ENCODE measurements at regions not wholly inside any gene's neighbourhood (a gene's known extent, or its start where the extent isn't known, plus 50 kb on each side); places are given as distances from the start of the nearest gene placed in this dataset.

DNA sequence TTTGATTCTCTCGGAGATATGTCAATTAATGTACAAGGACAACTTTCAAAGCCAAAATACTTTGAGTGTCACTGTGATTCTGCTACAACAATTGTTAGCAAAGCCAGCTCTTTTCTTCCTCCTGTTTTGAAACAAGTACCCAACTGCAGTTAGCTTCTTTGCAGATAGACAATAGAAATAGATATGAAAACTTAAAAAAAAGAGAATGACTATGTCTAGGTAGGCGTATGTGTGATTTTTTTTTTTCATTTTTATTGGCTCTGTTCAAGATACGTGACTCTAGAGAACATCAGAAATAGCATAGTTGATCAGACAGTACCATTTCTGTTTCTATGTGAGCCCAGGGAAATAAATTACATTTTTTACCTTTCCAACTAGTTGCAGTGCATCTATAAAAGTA is 142.9 kb upstream of the CNTN4 start:
- Histone ChIP-seq H3K4me1 (ENCODE audit: control insufficient read depth, insufficient read depth, low read length, poor library complexity, severe bottlenecking) (no peaks in the 10 kb centered on the region), H3K4me3 (ENCODE audit: low read depth, low read length) (no peak overlapping the region), H3K9me3 (ENCODE audit: control insufficient read depth in 2 of 2, low read length in 2 of 2) (no peaks in the 10 kb centered on the region), H3K27me3 (ENCODE audit: control insufficient read depth, insufficient read depth, low read length) (no peaks in the 10 kb centered on the region), H3K27ac (ENCODE audit: insufficient read depth, low read length, poor library complexity, severe bottlenecking) (no peak overlapping the region), H3K36me3 (ENCODE audit: control insufficient read depth, insufficient read depth, low read length) (no peaks in the 10 kb centered on the region)
- DNase-seq (no peak), ATAC-seq (ENCODE audit: low read depth in 2 of 2) (no peak)
- Mint-ChIP-seq H3K27ac (no peak overlapping the region), H3K27me3 (no peaks in the 10 kb centered on the region), H3K4me3 (no peak overlapping the region), H3K4me1 (no peaks in the 10 kb centered on the region), H3K9me3 (peaks cover 2 to 20% (median 11%) of the 10 kb centered on the region in 7 donors), H3K36me3 (no peaks in the 10 kb centered on the region)

DNA sequence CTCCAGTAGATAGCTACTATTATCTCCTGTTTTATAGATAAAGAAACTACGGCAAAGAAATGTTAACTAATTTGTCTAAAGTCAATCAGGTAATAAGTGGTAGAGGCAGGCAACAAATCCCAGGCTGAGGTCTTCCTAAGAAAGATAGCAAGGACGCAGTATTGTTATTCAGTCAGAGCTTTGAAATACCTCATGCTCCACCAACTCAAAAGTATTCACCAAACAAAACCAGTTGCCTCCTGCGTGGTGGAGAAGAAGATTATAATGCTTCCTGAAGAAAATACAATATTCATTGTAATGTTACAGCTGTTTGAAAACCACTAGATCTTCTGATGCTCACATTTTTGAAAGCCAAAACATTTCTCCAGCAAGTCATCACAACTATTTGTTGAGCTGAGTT is 138.2 kb upstream of the CNTN4 start:
- Histone ChIP-seq H3K27me3 (ENCODE audit: control insufficient read depth, insufficient read depth, low read length) (no peaks in the 10 kb centered on the region), H3K4me3 (ENCODE audit: low read depth, low read length) (no peak overlapping the region), H3K9me3 (ENCODE audit: control insufficient read depth in 2 of 2, low read length in 2 of 2) (no peaks in the 10 kb centered on the region), H3K4me1 (ENCODE audit: control insufficient read depth, insufficient read depth, low read length, poor library complexity, severe bottlenecking) (no peaks in the 10 kb centered on the region), H3K27ac (ENCODE audit: insufficient read depth, low read length, poor library complexity, severe bottlenecking) (no peak overlapping the region), H3K36me3 (ENCODE audit: control insufficient read depth, insufficient read depth, low read length) (no peaks in the 10 kb centered on the region)
- no peaks in the 10 kb centered on the region for H3K27me3 Mint-ChIP-seq
- H3K4me3 Mint-ChIP-seq: no peak overlapping the region
- H3K27ac Mint-ChIP-seq: no peak overlapping the region
- DNase-seq (no peak), ATAC-seq (ENCODE audit: low read depth in 2 of 2) (no peak)
- peaks cover 0 to 23% (median 13%) of the 10 kb centered on the region in 7 donors for H3K9me3 Mint-ChIP-seq
- H3K4me1 Mint-ChIP-seq: no peaks in the 10 kb centered on the region
- H3K36me3 Mint-ChIP-seq: no peaks in the 10 kb centered on the region

DNA sequence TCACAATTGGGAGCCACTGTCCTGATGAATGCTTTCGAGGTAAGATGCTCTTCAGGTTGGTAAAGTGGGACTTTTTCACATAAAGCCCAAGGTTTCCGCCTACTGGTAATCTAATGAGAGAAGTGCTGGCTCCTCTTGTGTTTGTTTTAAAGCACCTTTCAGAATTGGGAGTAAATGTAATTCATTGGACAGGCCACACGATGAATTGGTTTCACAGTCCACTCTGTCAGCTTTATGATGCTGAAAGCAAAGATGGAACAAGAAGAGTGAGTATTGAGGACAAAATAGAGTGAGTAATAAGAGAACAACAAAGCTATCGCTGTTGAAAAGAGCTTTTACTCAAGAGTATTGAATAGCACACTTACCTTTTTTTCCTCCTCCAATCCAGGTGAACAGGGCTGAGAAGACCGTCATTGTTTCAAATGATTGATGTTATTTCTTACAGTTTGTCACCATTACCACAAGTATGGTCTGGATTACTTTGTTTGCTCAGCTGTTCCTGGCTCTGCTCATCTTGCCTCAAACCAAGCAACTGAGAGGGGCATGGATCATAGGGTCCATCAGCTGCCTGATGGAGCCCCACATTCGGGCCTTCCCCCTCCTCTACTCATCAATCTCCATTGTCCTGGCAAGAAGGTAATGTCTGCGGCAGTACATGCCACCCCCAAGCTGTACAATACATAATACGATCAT is 136.1 kb upstream of the CNTN4 start:
- Histone ChIP-seq H3K27me3 (ENCODE audit: control insufficient read depth, insufficient read depth, low read length) (no peaks in the 10 kb centered on the region), H3K4me3 (ENCODE audit: low read depth, low read length) (no peak overlapping the region), H3K27ac (ENCODE audit: insufficient read depth, low read length, poor library complexity, severe bottlenecking) (no peak overlapping the region), H3K9me3 (ENCODE audit: control insufficient read depth in 2 of 2, low read length in 2 of 2) (no peaks in the 10 kb centered on the region), H3K4me1 (ENCODE audit: control insufficient read depth, insufficient read depth, low read length, poor library complexity, severe bottlenecking) (no peaks in the 10 kb centered on the region), H3K36me3 (ENCODE audit: control insufficient read depth, insufficient read depth, low read length) (no peaks in the 10 kb centered on the region)
- ATAC-seq (ENCODE audit: low read depth in 2 of 2) (no peak), DNase-seq (no peak)
- Mint-ChIP-seq H3K4me3 (no peak overlapping the region), H3K27ac (no peak overlapping the region), H3K9me3 (peaks cover 0 to 20% (median 9%) of the 10 kb centered on the region in 7 donors), H3K27me3 (no peaks in the 10 kb centered on the region), H3K36me3 (no peaks in the 10 kb centered on the region), H3K4me1 (no peaks in the 10 kb centered on the region)

DNA sequence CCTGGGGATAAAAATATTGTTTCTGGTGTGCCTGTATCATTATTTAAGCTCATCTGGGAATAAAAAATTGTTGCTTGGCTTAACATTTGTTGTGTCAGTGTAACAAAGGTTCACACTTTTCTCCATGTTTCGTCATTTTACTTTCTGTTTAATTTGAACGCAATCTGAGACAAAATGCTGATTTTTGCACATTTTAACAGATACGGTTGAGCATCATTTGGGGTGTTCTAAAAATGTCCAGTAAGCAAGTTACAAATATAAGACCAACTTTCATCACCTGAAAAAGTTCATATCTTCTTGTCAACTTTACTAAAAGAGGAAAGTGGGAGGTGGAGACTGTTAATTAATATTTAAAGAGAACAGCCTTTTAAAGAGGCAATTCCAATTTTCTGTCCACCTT is 134.8 kb upstream of the CNTN4 start:
- Histone ChIP-seq H3K27ac (ENCODE audit: insufficient read depth, low read length, poor library complexity, severe bottlenecking) (no peak overlapping the region), H3K4me3 (ENCODE audit: low read depth, low read length) (no peak overlapping the region), H3K9me3 (ENCODE audit: control insufficient read depth in 2 of 2, low read length in 2 of 2) (no peaks in the 10 kb centered on the region), H3K4me1 (ENCODE audit: control insufficient read depth, insufficient read depth, low read length, poor library complexity, severe bottlenecking) (no peaks in the 10 kb centered on the region), H3K27me3 (ENCODE audit: control insufficient read depth, insufficient read depth, low read length) (no peaks in the 10 kb centered on the region), H3K36me3 (ENCODE audit: control insufficient read depth, insufficient read depth, low read length) (no peaks in the 10 kb centered on the region)
- no peaks in the 10 kb centered on the region for H3K4me1 Mint-ChIP-seq
- H3K4me3 Mint-ChIP-seq: no peak overlapping the region
- DNase-seq (no peak), ATAC-seq (ENCODE audit: low read depth in 2 of 2) (no peak)
- peaks cover 0 to 16% (median 5%) of the 10 kb centered on the region in 7 donors for H3K9me3 Mint-ChIP-seq
- no peaks in the 10 kb centered on the region for H3K27me3 Mint-ChIP-seq
- H3K36me3 Mint-ChIP-seq: no peaks in the 10 kb centered on the region
- no peak overlapping the region for H3K27ac Mint-ChIP-seq

DNA sequence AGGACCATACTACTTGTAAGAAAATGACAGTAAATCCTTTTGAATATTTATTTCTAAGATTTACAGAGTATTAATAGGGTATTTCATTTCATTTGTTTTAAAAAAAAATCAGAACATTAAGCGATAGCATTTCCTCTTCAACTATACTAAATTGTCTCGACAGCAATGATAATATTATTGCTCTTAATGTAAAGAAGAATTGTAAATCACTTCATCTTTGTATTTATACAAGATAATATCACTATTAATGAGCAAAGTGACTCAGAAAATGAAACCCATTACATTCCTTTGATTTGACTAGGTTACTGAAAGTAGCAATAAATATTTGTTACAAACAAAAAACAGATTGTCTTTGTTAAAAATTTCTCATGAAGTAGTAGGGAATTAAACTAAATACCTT is 131.1 kb upstream of the CNTN4 start:
- Histone ChIP-seq H3K36me3 (ENCODE audit: control insufficient read depth, insufficient read depth, low read length) (no peaks in the 10 kb centered on the region), H3K4me3 (ENCODE audit: low read depth, low read length) (no peak overlapping the region), H3K9me3 (ENCODE audit: control insufficient read depth in 2 of 2, low read length in 2 of 2) (no peaks in the 10 kb centered on the region), H3K27ac (ENCODE audit: insufficient read depth, low read length, poor library complexity, severe bottlenecking) (no peak overlapping the region), H3K27me3 (ENCODE audit: control insufficient read depth, insufficient read depth, low read length) (no peaks in the 10 kb centered on the region), H3K4me1 (ENCODE audit: control insufficient read depth, insufficient read depth, low read length, poor library complexity, severe bottlenecking) (no peaks in the 10 kb centered on the region)
- Mint-ChIP-seq H3K27me3 (no peaks in the 10 kb centered on the region), H3K36me3 (no peaks in the 10 kb centered on the region), H3K4me3 (no peak overlapping the region), H3K27ac (no peak overlapping the region), H3K4me1 (no peaks in the 10 kb centered on the region), H3K9me3 (peaks cover 0 to 3% (median 2%) of the 10 kb centered on the region in 7 donors)
- ATAC-seq (ENCODE audit: low read depth in 2 of 2): no peak
- DNase-seq: no peak

DNA sequence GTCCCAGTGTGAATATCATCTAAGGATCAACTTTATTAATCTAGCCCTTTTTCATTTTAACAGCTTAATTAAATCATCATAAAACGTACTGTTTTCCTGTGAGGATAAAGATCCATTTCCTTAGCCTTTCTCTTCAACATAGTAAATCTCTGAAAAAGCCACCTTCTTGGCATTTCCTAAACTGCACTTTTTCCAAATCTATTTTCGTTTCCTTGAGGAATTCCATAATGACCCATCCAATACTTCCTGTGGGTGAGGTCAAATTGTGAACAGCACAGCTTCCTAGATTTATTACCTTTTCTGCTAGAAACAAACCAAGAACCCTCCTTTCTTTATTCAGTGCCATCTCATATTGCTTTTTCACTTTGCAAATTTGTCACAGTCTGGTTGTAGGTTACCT is 129.4 kb upstream of the CNTN4 start:
- Mint-ChIP-seq H3K4me1 (no peaks in the 10 kb centered on the region), H3K27ac (no peak overlapping the region), H3K4me3 (no peak overlapping the region), H3K27me3 (no peaks in the 10 kb centered on the region), H3K9me3 (peaks cover 0 to 4% (median 0%) of the 10 kb centered on the region in 7 donors), H3K36me3 (no peaks in the 10 kb centered on the region)
- Histone ChIP-seq H3K9me3 (ENCODE audit: control insufficient read depth in 2 of 2, low read length in 2 of 2) (no peaks in the 10 kb centered on the region), H3K4me1 (ENCODE audit: control insufficient read depth, insufficient read depth, low read length, poor library complexity, severe bottlenecking) (no peaks in the 10 kb centered on the region), H3K27me3 (ENCODE audit: control insufficient read depth, insufficient read depth, low read length) (no peaks in the 10 kb centered on the region), H3K36me3 (ENCODE audit: control insufficient read depth, insufficient read depth, low read length) (no peaks in the 10 kb centered on the region), H3K4me3 (ENCODE audit: low read depth, low read length) (no peak overlapping the region), H3K27ac (ENCODE audit: insufficient read depth, low read length, poor library complexity, severe bottlenecking) (no peak overlapping the region)
- no peak for ATAC-seq (ENCODE audit: low read depth in 2 of 2)
- DNase-seq: no peak

DNA sequence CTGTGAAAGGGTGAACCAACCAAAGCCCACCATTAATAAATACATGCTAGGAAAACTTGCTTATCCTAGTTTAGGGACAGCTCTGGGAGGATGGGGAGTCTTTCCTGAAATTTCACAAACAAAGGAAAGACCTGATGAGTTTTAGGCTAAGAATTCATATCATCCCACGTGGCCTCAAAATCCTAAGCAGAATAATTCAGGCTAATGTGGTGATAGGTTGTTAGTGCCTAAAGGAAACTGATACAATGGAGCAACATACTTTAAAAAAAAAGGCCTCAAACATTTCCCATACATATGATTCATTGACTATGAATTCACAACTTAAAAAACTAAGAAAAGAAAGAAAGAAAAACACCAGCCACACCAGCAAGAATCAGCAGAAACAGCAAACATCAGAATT is 126.9 kb upstream of the CNTN4 start:
- no peaks in the 10 kb centered on the region for H3K27me3 Mint-ChIP-seq
- Histone ChIP-seq H3K27me3 (ENCODE audit: control insufficient read depth, insufficient read depth, low read length) (no peaks in the 10 kb centered on the region), H3K4me1 (ENCODE audit: control insufficient read depth, insufficient read depth, low read length, poor library complexity, severe bottlenecking) (no peaks in the 10 kb centered on the region), H3K4me3 (ENCODE audit: low read depth, low read length) (no peak overlapping the region), H3K9me3 (ENCODE audit: control insufficient read depth in 2 of 2, low read length in 2 of 2) (no peaks in the 10 kb centered on the region), H3K36me3 (ENCODE audit: control insufficient read depth, insufficient read depth, low read length) (no peaks in the 10 kb centered on the region), H3K27ac (ENCODE audit: insufficient read depth, low read length, poor library complexity, severe bottlenecking) (no peak overlapping the region)
- DNase-seq (no peak), ATAC-seq (ENCODE audit: low read depth in 2 of 2) (no peak)
- H3K27ac Mint-ChIP-seq: no peak overlapping the region
- H3K36me3 Mint-ChIP-seq: no peaks in the 10 kb centered on the region
- no peak overlapping the region for H3K4me3 Mint-ChIP-seq
- H3K4me1 Mint-ChIP-seq: no peaks in the 10 kb centered on the region
- H3K9me3 Mint-ChIP-seq: peaks cover 0 to 11% (median 7%) of the 10 kb centered on the region in 7 donors

DNA sequence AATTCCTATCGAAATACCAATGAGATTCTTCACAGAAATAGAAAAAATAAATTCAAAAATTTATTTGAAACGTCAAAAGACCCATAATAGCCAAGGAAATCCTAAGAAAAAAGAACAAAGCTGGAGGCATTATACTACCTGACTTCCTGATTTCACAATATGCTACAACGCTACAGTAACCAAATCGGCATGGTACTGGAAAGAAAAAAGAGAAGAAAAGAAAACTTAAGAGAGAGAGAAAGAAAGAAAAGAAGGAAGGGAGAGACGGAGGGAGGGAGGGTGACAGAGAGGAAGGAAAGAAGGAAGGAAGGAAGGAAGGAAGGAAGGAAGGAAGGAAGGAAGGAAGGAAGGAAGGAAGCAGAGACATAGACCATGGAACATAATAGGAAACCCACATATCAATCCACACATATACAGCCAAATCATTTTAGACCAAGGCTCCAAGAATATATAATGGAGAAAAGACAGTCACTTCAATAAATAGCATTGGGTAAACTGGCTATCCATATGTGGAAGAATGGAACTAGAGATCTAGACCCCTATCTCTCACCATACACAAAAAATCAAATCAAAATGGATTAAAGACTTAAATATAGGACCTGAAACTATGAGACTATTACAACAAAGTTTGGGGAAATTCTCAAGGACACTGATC is 118.6 kb upstream of the CNTN4 start:
- Mint-ChIP-seq H3K27ac (no peak overlapping the region), H3K36me3 (no peaks in the 10 kb centered on the region), H3K9me3 (peaks cover 7 to 19% (median 14%) of the 10 kb centered on the region in 7 donors), H3K4me1 (no peaks in the 10 kb centered on the region), H3K4me3 (no peak overlapping the region), H3K27me3 (no peaks in the 10 kb centered on the region)
- no peaks in the 10 kb centered on the region for H3K27me3 ChIP-seq (ENCODE audit: control insufficient read depth, insufficient read depth, low read length)
- no peaks in the 10 kb centered on the region for H3K36me3 ChIP-seq (ENCODE audit: control insufficient read depth, insufficient read depth, low read length)
- no peaks in the 10 kb centered on the region for H3K4me1 ChIP-seq (ENCODE audit: control insufficient read depth, insufficient read depth, low read length, poor library complexity, severe bottlenecking)
- no peaks in the 10 kb centered on the region for H3K9me3 ChIP-seq (ENCODE audit: control insufficient read depth in 2 of 2, low read length in 2 of 2)
- no peak overlapping the region for H3K27ac ChIP-seq (ENCODE audit: insufficient read depth, low read length, poor library complexity, severe bottlenecking)
- ATAC-seq (ENCODE audit: low read depth in 2 of 2) (no peak), DNase-seq (no peak)
- no peak overlapping the region for H3K4me3 ChIP-seq (ENCODE audit: low read depth, low read length)

All from CD4-positive, CD25-positive, alpha-beta regulatory T cell (primary cell).